Astrocyte of the hippocampus (primary cell): ENCODE measurements at regions not wholly inside any gene's neighbourhood (a gene's known extent, or its start where the extent isn't known, plus 50 kb on each side); places are given as distances from the start of the nearest gene placed in this dataset.

Experiments used
- DNase-seq: peaks from one replicate; pipeline ENCODE4 v3.0.0; 2011; ENCODE audit warnings: low read depth, low spot score

DNA sequence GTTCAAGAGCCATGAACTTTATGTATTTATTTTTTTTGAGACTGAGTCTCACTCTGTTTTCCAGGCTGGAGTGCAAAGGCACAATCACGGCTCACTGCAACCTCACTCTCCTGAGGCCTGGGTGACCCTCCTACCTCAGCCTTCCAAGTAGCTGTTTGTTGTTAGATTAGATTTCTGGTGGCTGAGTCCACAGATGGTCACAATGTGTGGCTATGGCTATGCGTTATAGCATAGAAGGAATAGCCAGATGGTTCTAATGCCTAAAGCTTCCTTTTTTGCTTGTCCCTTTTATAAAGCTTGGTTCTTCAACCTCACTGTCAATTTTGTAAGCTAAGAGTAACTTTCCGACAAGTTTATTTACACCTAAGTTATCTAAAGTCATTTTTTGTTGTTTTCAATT lies 62.3 kb upstream of the FMN2 start:
- no peak for DNase-seq

DNA sequence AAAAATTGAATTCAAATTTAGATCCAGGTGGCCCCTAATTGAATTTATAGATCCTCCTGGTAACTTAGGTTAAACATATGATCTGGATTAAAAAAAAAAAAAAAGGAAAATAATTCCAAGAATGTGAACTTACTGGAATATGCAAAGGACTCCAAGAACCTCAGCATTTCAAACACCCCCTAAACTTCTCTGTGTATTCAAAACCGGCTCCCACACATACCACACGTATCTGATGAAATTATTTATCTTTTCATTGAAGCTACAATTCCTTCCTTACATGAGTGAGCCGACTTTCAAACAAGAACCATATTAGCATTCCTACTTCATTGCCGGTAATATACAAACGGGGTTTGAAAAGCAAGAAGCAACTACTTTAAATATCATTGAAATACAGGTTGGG lies 61.4 kb upstream of the FMN2 start:
- peak; percentile 24 for DNase-seq

DNA sequence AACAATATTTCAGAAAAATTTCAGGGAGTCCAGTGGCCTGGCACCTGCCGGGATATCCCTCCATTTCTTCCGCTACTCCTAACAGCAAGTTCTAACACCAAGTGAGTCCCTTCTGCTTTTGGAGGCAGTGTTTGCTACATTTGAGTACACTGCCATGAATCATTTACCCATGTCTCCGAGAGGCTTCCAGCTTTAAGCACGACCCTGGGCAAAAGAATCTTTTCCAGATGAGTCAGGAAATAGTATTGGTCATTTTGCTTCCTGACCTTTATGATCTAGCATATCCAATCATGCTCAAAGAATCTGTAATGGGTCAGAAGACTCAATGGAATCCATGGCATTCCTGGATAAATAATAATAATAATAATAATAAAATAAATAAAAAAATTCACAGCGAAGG lies 60.7 kb upstream of the FMN2 start:
- DNase-seq, result peak; percentile 89

DNA sequence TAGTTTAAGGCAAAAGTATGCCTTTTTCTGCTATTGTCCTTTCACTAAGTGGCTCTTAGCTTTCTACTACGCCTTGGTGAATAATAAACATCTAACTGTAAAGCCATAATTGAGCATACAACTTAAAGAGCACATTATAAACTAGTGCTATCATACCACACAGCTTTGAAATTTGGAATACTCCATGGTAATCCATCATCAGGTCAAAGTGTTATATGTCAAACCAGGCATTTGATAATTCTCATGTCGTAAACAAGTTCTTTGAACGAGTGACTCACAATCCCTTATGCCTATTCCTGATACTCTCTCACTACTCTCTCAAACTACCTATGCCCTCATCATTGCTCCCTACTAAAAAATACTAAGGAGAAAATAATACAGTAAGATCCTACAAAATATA lies 60.3 kb upstream of the FMN2 start:
- DNase-seq, result peak; percentile 49

DNA sequence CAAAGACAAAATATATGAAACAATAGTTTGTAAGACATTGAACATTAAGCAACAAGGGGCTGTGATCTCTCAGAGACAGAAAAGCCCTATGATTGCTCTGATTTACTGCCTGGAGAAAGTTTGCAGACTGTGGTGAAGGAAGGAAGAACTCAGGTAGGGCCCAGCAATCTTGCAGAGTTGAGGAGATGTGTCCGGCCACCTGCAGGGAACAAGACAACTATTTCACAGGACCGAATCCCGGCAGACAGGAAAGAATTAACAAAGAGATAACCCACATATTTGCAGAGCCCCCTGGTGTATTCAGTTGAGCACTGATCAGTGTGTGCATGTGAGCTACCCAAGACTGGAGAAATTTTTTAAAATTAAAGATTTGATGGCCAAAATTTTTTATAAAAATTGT lies 58.3 kb upstream of the FMN2 start:
- DNase-seq, result no peak

DNA sequence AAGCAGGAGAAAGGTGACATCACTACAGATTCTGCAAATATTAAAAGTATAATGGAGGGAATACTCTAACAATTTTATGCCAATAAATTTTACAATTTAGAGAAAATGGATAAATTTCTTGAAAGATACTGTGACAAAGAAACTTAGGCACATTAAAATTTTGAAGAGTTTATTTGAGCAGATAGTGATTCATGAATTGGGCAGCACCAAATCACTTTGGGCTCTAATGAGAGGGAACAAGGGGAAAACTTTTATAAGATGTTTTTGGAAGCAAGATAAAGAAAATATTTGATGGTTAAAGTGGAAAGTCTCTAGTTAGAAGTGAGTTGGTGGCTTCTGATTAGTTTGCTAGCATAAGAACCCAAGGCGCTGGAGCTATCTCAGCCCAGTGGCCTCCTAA lies 55.2 kb upstream of the FMN2 start:
- DNase-seq, result no peak
